ENCODE measurements at regions not wholly inside any gene's neighbourhood (a gene's known extent, or its start where the extent isn't known, plus 50 kb on each side); places are given as distances from the start of the nearest gene placed in this dataset.

GRCh38 chr6:12384357-12384912, 94.3 kb downstream of the EDN1 start:
- DNase-seq = no peak

GRCh38 chr6:12385316-12385715, 95.2 kb downstream of the EDN1 start:
- no peak for DNase-seq

GRCh38 chr6:12386816-12387215, 96.7 kb downstream of the EDN1 start:
- DNase-seq = no peak

- no peak for DNase-seq
Measured at GRCh38 chr6:12391472-12391871, 101.3 kb downstream of the EDN1 start.

- DNase-seq = no peak
Measured at GRCh38 chr6:12392490-12392889, 102.3 kb downstream of the EDN1 start.

GRCh38 chr6:12393100-12393499, 102.9 kb downstream of the EDN1 start:
- DNase-seq = no peak

- DNase-seq = no peak
Measured at GRCh38 chr6:12394170-12394569, 104.0 kb downstream of the EDN1 start.

- DNase-seq = no peak
Measured at GRCh38 chr6:12395898-12396297, 105.7 kb downstream of the EDN1 start.

- DNase-seq = no peak
Measured at GRCh38 chr6:12401200-12401599, 111.0 kb downstream of the EDN1 start.

- DNase-seq = no peak
Measured at GRCh38 chr6:12403201-12403826, 113.2 kb downstream of the EDN1 start.

GRCh38 chr6:12403947-12404647, 113.9 kb downstream of the EDN1 start:
- DNase-seq = no peak

- DNase-seq = no peak
Measured at GRCh38 chr6:12404651-12405050, 114.5 kb downstream of the EDN1 start.

GRCh38 chr6:12408752-12409151, 118.6 kb downstream of the EDN1 start:
- DNase-seq = no peak

- no peak for DNase-seq
Measured at GRCh38 chr6:12410946-12411345, 120.8 kb downstream of the EDN1 start.

- no peak for DNase-seq
Measured at GRCh38 chr6:12414096-12414675, 124.0 kb downstream of the EDN1 start.

GRCh38 chr6:12415980-12416598, 125.9 kb downstream of the EDN1 start:
- no peak for DNase-seq

GRCh38 chr6:12417191-12417590, 127.0 kb downstream of the EDN1 start:
- DNase-seq = no peak

GRCh38 chr6:12418946-12419345, 128.8 kb downstream of the EDN1 start:
- no peak for DNase-seq

- no peak for DNase-seq
Measured at GRCh38 chr6:12419631-12420272, 129.6 kb downstream of the EDN1 start.

- DNase-seq = no peak
Measured at GRCh38 chr6:12420626-12421025, 130.5 kb downstream of the EDN1 start.

GRCh38 chr6:12421596-12421995, 131.4 kb downstream of the EDN1 start:
- no peak for DNase-seq

- DNase-seq = no peak
Measured at GRCh38 chr6:12422848-12423247, 132.7 kb downstream of the EDN1 start.

- no peak for DNase-seq
Measured at GRCh38 chr6:12423832-12424231, 133.7 kb downstream of the EDN1 start.

All from hippocampal formation (tissue), 2 donors.